Neuronal stem cell (in vitro differentiated cells): ENCODE measurements at regions not wholly inside any gene's neighbourhood (a gene's known extent, or its start where the extent isn't known, plus 50 kb on each side); places are given as distances from the start of the nearest gene placed in this dataset.

Experiments used
- DNase-seq: peaks from one replicate; pipeline ENCODE4 v3.0.0-alpha.2; 2013; ENCODE audit warnings: low spot score
- H2AFZ ChIP-seq: one replicate; pipeline ENCODE4 v1.6.1; 2013; ENCODE audit warnings: mild to moderate bottlenecking, low read length, inconsistent platforms
- H2AK5ac ChIP-seq: 2 replicates; pipeline ENCODE4 v1.6.1; 2013; ENCODE audit warnings: low read depth, mild to moderate bottlenecking, inconsistent platforms, low read length, moderate library complexity, mixed read lengths
- H2BK120ac ChIP-seq: 2 replicates; pipeline ENCODE4 v1.6.1; 2013; ENCODE audit warnings: low read depth, mild to moderate bottlenecking, inconsistent platforms, low read length, moderate library complexity, mixed read lengths
- H2BK12ac ChIP-seq: one replicate; pipeline ENCODE4 v1.6.1; 2013; ENCODE audit warnings: low read length, inconsistent platforms
- H2BK15ac ChIP-seq: 2 replicates; pipeline ENCODE4 v1.6.1; 2013; ENCODE audit warnings: mild to moderate bottlenecking, low read length, inconsistent platforms, mixed read lengths
- H2BK5ac ChIP-seq: one replicate; pipeline ENCODE4 v1.6.1; 2013; ENCODE audit warnings: inconsistent platforms, mild to moderate bottlenecking, low read length, moderate library complexity
- H3K14ac ChIP-seq: one replicate; pipeline ENCODE4 v1.6.1; 2013; ENCODE audit warnings: low read length, inconsistent platforms
- H3K18ac ChIP-seq: 2 replicates; pipeline ENCODE4 v1.6.1; 2013; ENCODE audit warnings: low read length, inconsistent platforms
- H3K23ac ChIP-seq: 2 replicates; pipeline ENCODE4 v1.6.1; 2013; ENCODE audit warnings: low read depth, mild to moderate bottlenecking, mixed read lengths, low read length, inconsistent platforms; ENCODE audit not compliant: poor library complexity
- H3K27ac ChIP-seq: replicated peaks from 3 replicates; pipeline ENCODE4 v1.5.1; 2013; ENCODE audit warnings: low read length, inconsistent platforms
- H3K27me3 ChIP-seq, 3 experiments: 2 replicates each; pipeline ENCODE4 v1.6.1; 2013; ENCODE audit warnings: low read length in 3 of 3, mild to moderate bottlenecking in 2 of 3, inconsistent platforms in 1 of 3, low read depth in 1 of 3, mixed read lengths in 1 of 3, moderate library complexity in 1 of 3; ENCODE audit not compliant: control insufficient read depth in 3 of 3, insufficient read depth in 3 of 3
- H3K36me3 ChIP-seq, 2 donors: replicated peaks in 1 of 2; 2 replicates each; pipeline ENCODE4 v1.6.1; 2013; ENCODE audit warnings: low read length in 2 of 2; ENCODE audit not compliant: control insufficient read depth in 2 of 2, insufficient read depth in 2 of 2
- H3K4ac ChIP-seq: 2 replicates; pipeline ENCODE4 v1.6.1; 2013; ENCODE audit warnings: inconsistent platforms, mild to moderate bottlenecking, low read length, moderate library complexity
- H3K4me1 ChIP-seq, 2 donors: 1 replicate in 1 of 2; 2 replicates in 1 of 2; pipeline ENCODE4 v1.6.1; 2013; ENCODE audit warnings: low read length in 2 of 2, low read depth in 1 of 2; ENCODE audit not compliant: control insufficient read depth in 2 of 2, insufficient read depth in 1 of 2
- H3K4me2 ChIP-seq: one replicate; pipeline ENCODE4 v1.6.1; 2013; ENCODE audit warnings: mild to moderate bottlenecking, low read length, inconsistent platforms; ENCODE audit not compliant: insufficient read depth, poor library complexity, severe bottlenecking
- H3K4me3 ChIP-seq, 2 donors: 2 replicates each; pipeline ENCODE4 v1.5.1; 2013; ENCODE audit warnings: low read length in 2 of 2, mild to moderate bottlenecking in 2 of 2, inconsistent platforms in 1 of 2, moderate library complexity in 1 of 2
- H3K79me1 ChIP-seq: one replicate; pipeline ENCODE4 v1.6.1; 2013; ENCODE audit warnings: low read depth, mild to moderate bottlenecking, inconsistent platforms, low read length, moderate library complexity
- H3K9ac ChIP-seq: one replicate; pipeline ENCODE4 v1.6.1; 2013; ENCODE audit warnings: mild to moderate bottlenecking, low read depth, low read length, inconsistent platforms; ENCODE audit not compliant: poor library complexity
- H3K9me3 ChIP-seq, 2 donors: replicated peaks in 1 of 2; 2 replicates each; pipeline versions ENCODE3 to v1.6.1; 2013; ENCODE audit warnings: low read length in 2 of 2, mild to moderate bottlenecking in 2 of 2, inconsistent platforms in 1 of 2, low read depth in 1 of 2, mixed read lengths in 1 of 2, moderate library complexity in 1 of 2; ENCODE audit not compliant: control insufficient read depth in 2 of 2, insufficient read depth in 1 of 2
- H4K8ac ChIP-seq: one replicate; pipeline ENCODE4 v1.6.1; 2013; ENCODE audit warnings: low read depth, mild to moderate bottlenecking, inconsistent platforms, low read length, moderate library complexity
- H4K91ac ChIP-seq: one replicate; pipeline ENCODE4 v1.6.1; 2013; ENCODE audit warnings: low read length, low read depth, mild to moderate bottlenecking, inconsistent platforms; ENCODE audit not compliant: poor library complexity
- WGBS, 2 donors: extraction: QIAGEN DNeasy Blood & Tissue Kit; methylation state at CpG; one replicate each; pipeline ENCODE4 v1.1.7; 2013; ENCODE audit warnings: missing lambda C conversion rate in 2 of 2, mixed read lengths in 1 of 2; ENCODE audit not compliant: insufficient read length in 2 of 2, insufficient replicate concordance in 1 of 2; ENCODE audit errors: extremely low coverage in 2 of 2; 5-methylcytosine and 5-hydroxymethylcytosine counted together

DNA sequence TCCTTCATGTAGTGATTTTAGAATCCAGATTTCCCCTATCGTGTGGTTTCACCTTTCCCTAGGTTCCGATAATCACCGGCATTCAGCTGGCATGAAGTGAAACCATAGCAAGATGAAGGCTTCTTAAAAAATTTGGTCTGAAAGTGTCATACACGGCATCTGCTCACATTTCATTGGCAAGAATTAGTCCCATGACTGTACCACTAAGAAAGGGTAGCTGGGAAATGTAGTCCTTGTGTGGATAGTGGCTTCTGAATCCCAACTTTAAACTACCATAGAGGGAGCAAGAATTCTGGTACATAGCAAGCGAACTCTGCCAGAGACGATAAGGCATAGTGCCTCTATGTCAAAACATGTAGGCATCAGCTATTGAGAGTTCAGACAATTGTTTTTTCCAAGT lies 360.1 kb upstream of the TBX3 start:
- Histone ChIP-seq H3K79me1 (no peaks in the 10 kb centered on the region), H2AK5ac (no peak overlapping the region), H2BK15ac (no peak overlapping the region), H3K14ac (no peak overlapping the region), H3K4me2 (no peak overlapping the region), H4K91ac (no peak overlapping the region), H4K8ac (no peak overlapping the region), H3K4me1 (peaks cover 0 to 4% of the 10 kb centered on the region in 2 donors), H3K9me3 (no peaks in the 10 kb centered on the region), H3K9ac (no peak overlapping the region), H2BK5ac (no peak overlapping the region), H2AFZ (no peak overlapping the region), H3K36me3 (no peaks in the 10 kb centered on the region), H3K27me3 (no peaks in the 10 kb centered on the region), H2BK12ac (no peak overlapping the region), H3K27ac (no peak overlapping the region), H3K4ac (no peak overlapping the region), H2BK120ac (no peak overlapping the region), H3K18ac (no peak overlapping the region), H3K23ac (no peak overlapping the region), H3K4me3 (no peak overlapping the region)
- DNase-seq, result no peak
- WGBS, 2 donors, result no CpG with 5 or more reads among the region's 6 CpGs

DNA sequence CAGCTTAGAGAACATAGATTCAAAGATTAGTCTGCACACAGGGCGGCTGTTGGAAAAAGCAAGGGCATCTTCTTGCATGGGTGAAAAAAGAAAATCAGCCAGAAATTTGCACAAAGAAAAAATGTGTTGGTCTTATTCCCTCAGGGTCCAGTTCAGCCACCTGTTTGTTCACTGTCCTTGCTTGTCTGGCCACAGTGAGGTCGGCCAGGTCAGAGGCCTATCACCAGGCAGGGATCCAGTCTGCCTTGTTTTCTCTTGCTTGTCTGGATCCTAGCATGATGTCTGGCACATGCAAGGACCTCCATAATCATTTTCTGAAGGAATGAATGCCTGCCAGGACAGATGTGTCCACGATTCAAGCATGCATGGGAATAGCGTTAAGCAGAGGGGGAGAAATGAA lies 359.1 kb upstream of the TBX3 start:
- Histone ChIP-seq H3K9ac (no peak overlapping the region), H3K27me3 (no peaks in the 10 kb centered on the region), H3K4ac (no peak overlapping the region), H3K23ac (no peak overlapping the region), H2AK5ac (no peak overlapping the region), H3K36me3 (no peaks in the 10 kb centered on the region), H3K14ac (no peak overlapping the region), H2BK5ac (no peak overlapping the region), H2BK12ac (no peak overlapping the region), H3K4me1 (peaks cover 0 to 1% of the 10 kb centered on the region in 2 donors), H3K9me3 (no peaks in the 10 kb centered on the region), H4K91ac (no peak overlapping the region), H3K18ac (no peak overlapping the region), H3K27ac (no peak overlapping the region), H4K8ac (no peak overlapping the region), H2BK120ac (no peak overlapping the region), H2BK15ac (no peak overlapping the region), H3K4me3 (no peak overlapping the region), H3K4me2 (no peak overlapping the region), H2AFZ (no peak overlapping the region), H3K79me1 (no peaks in the 10 kb centered on the region)
- no CpG with 5 or more reads among the region's 4 CpGs for WGBS, 2 donors
- DNase-seq, result no peak

DNA sequence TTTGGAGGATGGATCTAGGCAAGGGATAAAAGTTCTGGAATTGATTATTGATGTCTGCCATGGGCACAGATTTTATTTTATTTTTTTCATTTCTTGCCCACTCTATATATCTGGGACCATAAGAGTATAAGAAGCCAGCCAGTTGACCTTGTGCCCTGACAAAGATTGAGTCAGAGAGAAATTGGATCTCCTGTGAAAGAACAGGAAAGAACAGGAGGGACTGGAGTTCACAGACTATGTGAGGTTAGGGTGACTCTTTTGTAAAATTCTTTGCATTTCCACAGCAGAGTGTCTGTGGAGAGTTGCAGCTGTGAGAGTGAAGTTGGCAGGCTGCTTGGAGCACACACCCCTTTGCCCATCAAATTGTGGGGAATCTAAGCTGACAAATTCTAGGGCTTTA lies 358.4 kb upstream of the TBX3 start:
- H3K4ac ChIP-seq, result no peak overlapping the region
- no peak overlapping the region for H2BK15ac ChIP-seq
- H3K27ac ChIP-seq, result no peak overlapping the region
- H3K36me3 ChIP-seq, result no peaks in the 10 kb centered on the region
- H3K9ac ChIP-seq, result no peak overlapping the region
- no peak overlapping the region for H2AFZ ChIP-seq
- H2BK120ac ChIP-seq, result no peak overlapping the region
- H3K79me1 ChIP-seq, result no peaks in the 10 kb centered on the region
- no peak overlapping the region for H3K4me3 ChIP-seq
- H4K91ac ChIP-seq, result no peak overlapping the region
- no peaks in the 10 kb centered on the region for H3K27me3 ChIP-seq
- no peak overlapping the region for H4K8ac ChIP-seq
- DNase-seq, result no peak
- no peak overlapping the region for H3K14ac ChIP-seq
- no peak overlapping the region for H3K18ac ChIP-seq
- H2BK12ac ChIP-seq, result no peak overlapping the region
- no peak overlapping the region for H3K23ac ChIP-seq
- H3K4me2 ChIP-seq, result no peak overlapping the region
- H3K9me3 ChIP-seq, result no peaks in the 10 kb centered on the region
- no peak overlapping the region for H2BK5ac ChIP-seq
- H3K4me1 ChIP-seq, result no peaks in the 10 kb centered on the region
- no peak overlapping the region for H2AK5ac ChIP-seq

DNA sequence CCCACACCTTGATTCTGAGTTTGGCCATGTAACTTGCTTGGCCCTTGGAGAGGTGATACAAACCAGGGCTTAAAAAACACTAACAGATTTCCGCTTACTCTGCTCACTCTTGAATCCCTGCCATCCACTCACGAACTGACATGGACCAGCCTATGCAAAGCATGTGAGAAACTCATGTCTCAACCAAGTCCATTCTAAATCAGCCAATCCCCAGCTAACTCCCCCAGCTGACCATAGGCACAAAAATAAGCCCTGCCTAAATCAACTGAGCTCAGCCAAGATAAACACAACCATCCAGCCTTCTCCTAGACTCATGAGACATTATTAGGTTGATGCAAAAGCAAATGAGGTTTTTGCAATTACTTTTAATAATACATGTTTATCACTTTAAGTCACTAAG lies 353.9 kb upstream of the TBX3 start:
- Histone ChIP-seq H3K27ac (no peak overlapping the region), H2BK15ac (no peak overlapping the region), H3K4ac (no peak overlapping the region), H3K4me3 (no peak overlapping the region), H3K79me1 (no peaks in the 10 kb centered on the region), H2AK5ac (no peak overlapping the region), H4K91ac (no peak overlapping the region), H3K4me2 (no peak overlapping the region), H3K9ac (no peak overlapping the region), H3K18ac (no peak overlapping the region), H3K23ac (no peak overlapping the region), H2BK120ac (no peak overlapping the region), H4K8ac (no peak overlapping the region), H2BK12ac (no peak overlapping the region), H3K36me3 (no peaks in the 10 kb centered on the region), H2BK5ac (no peak overlapping the region), H3K27me3 (no peaks in the 10 kb centered on the region), H3K4me1 (peaks cover 0 to 8% of the 10 kb centered on the region in 2 donors), H2AFZ (no peak overlapping the region), H3K9me3 (no peaks in the 10 kb centered on the region), H3K14ac (no peak overlapping the region)
- DNase-seq, result no peak
- no CpG with 5 or more reads among the region's 2 CpGs for WGBS, 2 donors
